ENCODE measurements at regions not wholly inside any gene's neighbourhood (a gene's known extent, or its start where the extent isn't known, plus 50 kb on each side); places are given as distances from the start of the nearest gene placed in this dataset.

DNA sequence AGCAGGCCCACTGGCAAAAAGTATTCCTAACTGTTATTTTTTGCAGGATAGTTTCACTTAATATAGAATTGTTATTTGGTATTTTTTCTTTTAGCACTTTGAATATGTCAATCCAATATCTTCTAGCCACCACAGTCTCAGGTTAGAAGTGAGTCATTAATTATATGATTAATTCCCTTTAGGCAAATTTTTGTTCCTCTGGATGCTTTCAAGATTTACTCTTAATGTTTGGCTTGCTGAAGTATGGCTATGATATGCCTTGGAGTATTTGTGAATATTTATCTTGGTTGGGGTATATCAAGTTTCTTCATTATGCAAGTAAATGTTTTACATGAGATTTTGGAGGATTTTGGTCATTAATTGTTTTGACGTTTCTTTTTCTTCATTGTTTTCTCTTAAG, 152.1 kb upstream of the ALCAM start:
- no peak for DNase-seq
- Histone ChIP-seq H3K27ac (ENCODE audit: low read depth in 1 of 2, low read length in 2 of 2) (no peak overlapping the region), H3K9me3 (ENCODE audit: control insufficient read depth in 1 of 2, insufficient read depth in 1 of 2, low read length in 2 of 2) (no peaks in the 10 kb centered on the region), H3K36me3 (ENCODE audit: insufficient read depth, low read length) (no peaks in the 10 kb centered on the region), H3K4me1 (ENCODE audit: insufficient read depth, low read length) (no peaks in the 10 kb centered on the region), H3K4me3 (ENCODE audit: low read length) (no peak overlapping the region), H3K27me3 (ENCODE audit: control insufficient read depth in 1 of 2, insufficient read depth in 2 of 2, low read length in 2 of 2) (no peaks in the 10 kb centered on the region)
- POLR2A ChIA-PET = no interaction called here
- CTCF ChIA-PET = no interaction called here
- Mint-ChIP-seq H3K36me3 (ENCODE audit: low read depth) (no peaks in the 10 kb centered on the region), H3K9me3 (no peaks in the 10 kb centered on the region), H3K4me1 (ENCODE audit: low read depth) (no peaks in the 10 kb centered on the region), H3K27ac (no peak overlapping the region), H3K27me3 (no peaks in the 10 kb centered on the region), H3K4me3 (no peak overlapping the region)
- intact Hi-C loops (cut with DNase I, micrococcal nuclease) = no loop called here
- ATAC-seq (ENCODE audit: poor library complexity) = no peak
- TF ChIP-seq, protein P1, sequence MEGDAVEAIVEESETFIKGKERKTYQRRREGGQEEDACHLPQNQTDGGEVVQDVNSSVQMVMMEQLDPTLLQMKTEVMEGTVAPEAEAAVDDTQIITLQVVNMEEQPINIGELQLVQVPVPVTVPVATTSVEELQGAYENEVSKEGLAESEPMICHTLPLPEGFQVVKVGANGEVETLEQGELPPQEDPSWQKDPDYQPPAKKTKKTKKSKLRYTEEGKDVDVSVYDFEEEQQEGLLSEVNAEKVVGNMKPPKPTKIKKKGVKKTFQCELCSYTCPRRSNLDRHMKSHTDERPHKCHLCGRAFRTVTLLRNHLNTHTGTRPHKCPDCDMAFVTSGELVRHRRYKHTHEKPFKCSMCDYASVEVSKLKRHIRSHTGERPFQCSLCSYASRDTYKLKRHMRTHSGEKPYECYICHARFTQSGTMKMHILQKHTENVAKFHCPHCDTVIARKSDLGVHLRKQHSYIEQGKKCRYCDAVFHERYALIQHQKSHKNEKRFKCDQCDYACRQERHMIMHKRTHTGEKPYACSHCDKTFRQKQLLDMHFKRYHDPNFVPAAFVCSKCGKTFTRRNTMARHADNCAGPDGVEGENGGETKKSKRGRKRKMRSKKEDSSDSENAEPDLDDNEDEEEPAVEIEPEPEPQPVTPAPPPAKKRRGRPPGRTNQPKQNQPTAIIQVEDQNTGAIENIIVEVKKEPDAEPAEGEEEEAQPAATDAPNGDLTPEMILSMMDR (IDR thresholded peaks at IDR 0.05) = no peak

DNA sequence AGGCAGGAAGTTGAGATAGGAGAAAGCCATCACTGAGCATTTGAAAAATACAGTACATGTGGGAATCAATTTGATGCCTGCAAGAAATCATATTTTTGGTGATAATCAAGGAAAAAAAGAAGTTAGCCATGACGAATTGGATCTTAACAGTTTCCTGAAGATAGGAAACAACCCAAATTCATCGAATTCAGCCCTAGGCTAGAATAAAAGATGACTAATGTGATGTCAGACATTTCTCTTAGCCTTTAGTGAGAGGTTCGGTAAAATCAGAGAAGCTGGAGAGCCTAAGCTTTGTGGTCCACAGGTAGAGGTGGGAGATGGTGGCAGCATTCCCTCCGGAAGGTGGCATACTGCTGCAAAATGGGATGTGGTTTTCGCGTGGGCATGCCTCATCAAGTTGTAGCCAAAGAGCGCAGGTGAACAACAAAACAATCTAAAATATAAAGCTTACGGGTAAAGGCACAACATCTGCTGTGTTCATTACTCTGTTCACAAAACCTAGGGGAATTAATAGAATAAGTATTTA, 144.1 kb upstream of the ALCAM start:
- Mint-ChIP-seq H3K27me3 (no peaks in the 10 kb centered on the region), H3K36me3 (ENCODE audit: low read depth) (no peaks in the 10 kb centered on the region), H3K27ac (no peak overlapping the region), H3K4me1 (ENCODE audit: low read depth) (no peaks in the 10 kb centered on the region), H3K9me3 (no peaks in the 10 kb centered on the region), H3K4me3 (no peak overlapping the region)
- Histone ChIP-seq H3K27me3 (ENCODE audit: control insufficient read depth in 1 of 2, insufficient read depth in 2 of 2, low read length in 2 of 2) (no peaks in the 10 kb centered on the region), H3K4me3 (ENCODE audit: low read length) (no peak overlapping the region), H3K27ac (ENCODE audit: low read depth in 1 of 2, low read length in 2 of 2) (no peak overlapping the region), H3K4me1 (ENCODE audit: insufficient read depth, low read length) (no peaks in the 10 kb centered on the region), H3K36me3 (ENCODE audit: insufficient read depth, low read length) (no peaks in the 10 kb centered on the region), H3K9me3 (ENCODE audit: control insufficient read depth in 1 of 2, insufficient read depth in 1 of 2, low read length in 2 of 2) (no peaks in the 10 kb centered on the region)
- ChIA-PET POLR2A (no interaction called here), CTCF (no interaction called here)
- DNase-seq = no peak
- TF ChIP-seq, protein P1 (IDR thresholded peaks at IDR 0.05) = no peak
- ATAC-seq (ENCODE audit: poor library complexity) = no peak
- intact Hi-C loops (cut with DNase I, micrococcal nuclease) = no loop called here

DNA sequence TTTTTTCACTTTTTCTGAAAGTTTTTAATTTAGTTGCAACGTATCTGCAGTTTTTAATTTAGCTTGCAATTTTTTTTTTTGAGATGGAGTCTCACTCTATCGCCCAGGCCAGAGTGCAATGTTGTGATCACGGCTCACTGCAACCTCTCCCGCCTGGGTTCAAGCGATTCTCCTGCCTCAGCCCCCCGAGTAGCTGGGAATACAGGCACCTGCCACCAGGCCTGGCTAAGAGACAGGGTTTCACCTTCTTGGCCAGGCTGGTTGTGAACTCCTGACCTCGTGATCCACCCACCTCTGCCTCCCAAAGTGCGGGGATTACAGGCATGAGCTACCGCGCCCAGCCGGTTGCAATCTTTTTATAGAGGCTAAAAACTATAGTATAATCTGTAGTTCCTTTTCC, 142.9 kb upstream of the ALCAM start:
- ChIA-PET CTCF (no interaction called here), POLR2A (no interaction called here)
- Histone ChIP-seq H3K4me1 (ENCODE audit: insufficient read depth, low read length) (no peaks in the 10 kb centered on the region), H3K27me3 (ENCODE audit: control insufficient read depth in 1 of 2, insufficient read depth in 2 of 2, low read length in 2 of 2) (no peaks in the 10 kb centered on the region), H3K9me3 (ENCODE audit: control insufficient read depth in 1 of 2, insufficient read depth in 1 of 2, low read length in 2 of 2) (no peaks in the 10 kb centered on the region), H3K27ac (ENCODE audit: low read depth in 1 of 2, low read length in 2 of 2) (no peak overlapping the region), H3K4me3 (ENCODE audit: low read length) (no peak overlapping the region), H3K36me3 (ENCODE audit: insufficient read depth, low read length) (no peaks in the 10 kb centered on the region)
- H3K4me3 Mint-ChIP-seq = no peak overlapping the region
- no peaks in the 10 kb centered on the region for H3K4me1 Mint-ChIP-seq (ENCODE audit: low read depth)
- no peak overlapping the region for H3K27ac Mint-ChIP-seq
- DNase-seq (no peak), ATAC-seq (ENCODE audit: poor library complexity) (no peak)
- TF ChIP-seq, protein P1 (IDR thresholded peaks at IDR 0.05) = no peak
- no peaks in the 10 kb centered on the region for H3K36me3 Mint-ChIP-seq (ENCODE audit: low read depth)
- intact Hi-C loops (cut with DNase I, micrococcal nuclease) = no loop called here
- no peaks in the 10 kb centered on the region for H3K27me3 Mint-ChIP-seq
- no peaks in the 10 kb centered on the region for H3K9me3 Mint-ChIP-seq
